ENCODE measurements at regions not wholly inside any gene's neighbourhood (a gene's known extent, or its start where the extent isn't known, plus 50 kb on each side); places are given as distances from the start of the nearest gene placed in this dataset.
"Not testable (repeated sequence)": the region's sequence is repeated elsewhere in the genome, so short reads cannot be mapped to it uniquely, and the experiment has no call there.

DNA sequence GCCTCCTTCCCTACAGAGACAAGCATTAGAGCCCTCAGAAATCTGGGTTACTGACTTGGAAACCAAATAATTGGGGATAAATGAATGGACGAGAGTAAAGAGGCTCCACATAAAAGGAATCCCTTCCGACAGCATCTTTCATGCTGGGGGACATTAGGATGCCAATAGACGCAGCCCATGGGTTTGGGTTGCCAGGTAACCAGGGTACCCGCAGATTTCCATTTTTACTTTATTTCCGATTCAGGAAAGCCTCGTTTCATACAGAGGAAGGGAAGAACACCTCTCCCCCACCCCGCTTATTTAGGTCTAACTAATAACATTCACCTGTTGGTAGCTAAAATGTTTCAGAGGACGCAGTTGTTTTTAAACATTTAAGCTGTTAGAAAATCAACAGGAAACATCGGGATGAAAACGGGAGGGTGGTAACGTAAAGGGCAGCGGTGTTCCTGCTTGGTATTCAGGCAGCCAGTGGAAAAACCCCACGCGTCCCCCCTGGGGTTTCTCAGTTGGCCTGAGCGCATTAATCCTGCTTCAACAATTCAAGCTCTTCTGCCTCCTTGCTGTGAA, 179.5 kb downstream of the YTHDC2 start:
- no peaks in the 10 kb centered on the region for H3K4me1 ChIP-seq
- H3K4me3 ChIP-seq: no peak overlapping the region
- peaks cover 8% of the 10 kb centered on the region for H3K27me3 ChIP-seq
- TF ChIP-seq, protein P1, sequence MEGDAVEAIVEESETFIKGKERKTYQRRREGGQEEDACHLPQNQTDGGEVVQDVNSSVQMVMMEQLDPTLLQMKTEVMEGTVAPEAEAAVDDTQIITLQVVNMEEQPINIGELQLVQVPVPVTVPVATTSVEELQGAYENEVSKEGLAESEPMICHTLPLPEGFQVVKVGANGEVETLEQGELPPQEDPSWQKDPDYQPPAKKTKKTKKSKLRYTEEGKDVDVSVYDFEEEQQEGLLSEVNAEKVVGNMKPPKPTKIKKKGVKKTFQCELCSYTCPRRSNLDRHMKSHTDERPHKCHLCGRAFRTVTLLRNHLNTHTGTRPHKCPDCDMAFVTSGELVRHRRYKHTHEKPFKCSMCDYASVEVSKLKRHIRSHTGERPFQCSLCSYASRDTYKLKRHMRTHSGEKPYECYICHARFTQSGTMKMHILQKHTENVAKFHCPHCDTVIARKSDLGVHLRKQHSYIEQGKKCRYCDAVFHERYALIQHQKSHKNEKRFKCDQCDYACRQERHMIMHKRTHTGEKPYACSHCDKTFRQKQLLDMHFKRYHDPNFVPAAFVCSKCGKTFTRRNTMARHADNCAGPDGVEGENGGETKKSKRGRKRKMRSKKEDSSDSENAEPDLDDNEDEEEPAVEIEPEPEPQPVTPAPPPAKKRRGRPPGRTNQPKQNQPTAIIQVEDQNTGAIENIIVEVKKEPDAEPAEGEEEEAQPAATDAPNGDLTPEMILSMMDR (IDR thresholded peaks at IDR 0.05): no peak
- intact Hi-C loops (cut with DNase I): no loop called here
- H3K9me3 ChIP-seq: no peaks in the 10 kb centered on the region
- no peak overlapping the region for H3K27ac ChIP-seq
- DNase-seq (no peak), ATAC-seq (no peak)
- H3K36me3 ChIP-seq: no peaks in the 10 kb centered on the region

DNA sequence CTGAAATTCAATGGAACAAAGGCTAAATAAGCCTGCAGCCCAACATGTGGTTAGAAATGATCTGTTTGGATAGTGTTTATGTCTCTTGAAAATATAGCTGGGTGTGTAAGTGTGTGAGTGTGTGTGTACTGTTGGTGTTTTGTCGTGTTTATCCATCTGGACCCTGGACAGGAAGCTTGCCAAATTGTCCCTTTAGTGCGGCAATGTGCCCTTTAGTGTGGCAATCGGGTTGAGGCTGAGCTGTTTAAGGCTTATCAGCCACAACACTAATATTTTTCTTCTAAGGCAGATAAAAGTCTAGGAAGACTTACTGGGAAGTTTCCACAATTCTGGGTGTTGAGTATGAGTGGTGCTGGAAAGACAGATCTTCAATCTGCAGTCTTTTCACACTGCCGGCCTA, 180.2 kb downstream of the YTHDC2 start:
- TF ChIP-seq, protein P1 (IDR thresholded peaks at IDR 0.05): no peak
- Histone ChIP-seq H3K4me3 (no peak overlapping the region), H3K4me1 (no peaks in the 10 kb centered on the region), H3K27ac (no peak overlapping the region), H3K36me3 (no peaks in the 10 kb centered on the region), H3K27me3 (peaks cover 8% of the 10 kb centered on the region), H3K9me3 (no peaks in the 10 kb centered on the region)
- intact Hi-C loops (cut with DNase I): no loop called here
- no peak for ATAC-seq
- no peak for DNase-seq

GRCh38 chr5:113694576-113694975, 181.1 kb downstream of the YTHDC2 start:
- ATAC-seq (no peak), DNase-seq (no peak)
- Histone ChIP-seq H3K4me1 (no peaks in the 10 kb centered on the region), H3K27ac (no peak overlapping the region), H3K4me3 (no peak overlapping the region), H3K9me3 (no peaks in the 10 kb centered on the region), H3K36me3 (no peaks in the 10 kb centered on the region), H3K27me3 (peaks cover 8% of the 10 kb centered on the region)
- TF ChIP-seq, protein P1 (IDR thresholded peaks at IDR 0.05): no peak
- intact Hi-C loops (cut with DNase I): no loop called here

- H3K4me3 ChIP-seq: no peak overlapping the region
- DNase-seq: no peak
- H3K9me3 ChIP-seq: no peaks in the 10 kb centered on the region
- intact Hi-C loops (cut with DNase I): no loop called here
- no peaks in the 10 kb centered on the region for H3K4me1 ChIP-seq
- H3K27ac ChIP-seq: no peak overlapping the region
- TF ChIP-seq, protein P1 (IDR thresholded peaks at IDR 0.05): no peak
- H3K36me3 ChIP-seq: no peaks in the 10 kb centered on the region
- no peak for ATAC-seq
- no peaks in the 10 kb centered on the region for H3K27me3 ChIP-seq
Observed at GRCh38 chr5:113703266-113703665, 189.8 kb downstream of the YTHDC2 start.

GRCh38 chr5:113705657-113706056, 192.2 kb downstream of the YTHDC2 start:
- intact Hi-C loops (cut with DNase I): no loop called here
- Histone ChIP-seq H3K4me3 (no peak overlapping the region), H3K9me3 (no peaks in the 10 kb centered on the region), H3K36me3 (no peaks in the 10 kb centered on the region), H3K27ac (no peak overlapping the region), H3K4me1 (no peaks in the 10 kb centered on the region), H3K27me3 (no peaks in the 10 kb centered on the region)
- no peak for ATAC-seq
- TF ChIP-seq, protein P1 (IDR thresholded peaks at IDR 0.05): no peak
- DNase-seq: no peak

GRCh38 chr5:113713051-113713450, 199.6 kb downstream of the YTHDC2 start:
- H3K4me3 ChIP-seq: no peak overlapping the region
- intact Hi-C loops (cut with DNase I): no loop called here
- no peak for DNase-seq
- no peaks in the 10 kb centered on the region for H3K4me1 ChIP-seq
- H3K27me3 ChIP-seq: no peaks in the 10 kb centered on the region
- no peaks in the 10 kb centered on the region for H3K36me3 ChIP-seq
- ATAC-seq: no peak
- no peaks in the 10 kb centered on the region for H3K9me3 ChIP-seq
- H3K27ac ChIP-seq: no peak overlapping the region
- TF ChIP-seq, protein P1 (IDR thresholded peaks at IDR 0.05): no peak

GRCh38 chr5:113715921-113716320, 202.4 kb downstream of the YTHDC2 start:
- H3K4me1 ChIP-seq; H3K9me3 ChIP-seq; H3K27ac ChIP-seq; H3K4me3 ChIP-seq; H3K36me3 ChIP-seq; DNase-seq; intact Hi-C loops (cut with DNase I); H3K27me3 ChIP-seq; ATAC-seq: not testable (repeated sequence)
